ENCODE measurements at regions not wholly inside any gene's neighbourhood (a gene's known extent, or its start where the extent isn't known, plus 50 kb on each side); places are given as distances from the start of the nearest gene placed in this dataset.

DNA sequence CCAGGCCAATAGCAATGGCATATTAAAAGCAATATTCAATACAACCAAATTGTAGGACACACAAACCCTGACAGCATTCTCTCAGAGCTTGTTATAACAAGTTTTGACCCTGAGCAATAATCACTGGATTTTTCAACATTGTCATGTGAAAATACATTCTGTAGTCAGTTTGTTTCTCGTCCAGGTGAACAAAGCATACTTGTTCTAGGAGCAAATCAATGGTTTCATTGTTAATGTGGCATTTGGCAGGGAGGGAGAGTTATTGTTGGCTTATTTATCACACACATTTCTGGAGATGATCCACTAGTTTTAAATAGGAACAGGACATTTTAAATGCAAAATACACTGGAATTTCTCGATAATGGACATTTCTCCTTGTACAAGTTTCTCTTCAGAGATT is 69.9 kb upstream of the L3MBTL4 start:
- no peak for DNase-seq (ENCODE audit: extremely low spot score)
- TF ChIP-seq, protein P1, sequence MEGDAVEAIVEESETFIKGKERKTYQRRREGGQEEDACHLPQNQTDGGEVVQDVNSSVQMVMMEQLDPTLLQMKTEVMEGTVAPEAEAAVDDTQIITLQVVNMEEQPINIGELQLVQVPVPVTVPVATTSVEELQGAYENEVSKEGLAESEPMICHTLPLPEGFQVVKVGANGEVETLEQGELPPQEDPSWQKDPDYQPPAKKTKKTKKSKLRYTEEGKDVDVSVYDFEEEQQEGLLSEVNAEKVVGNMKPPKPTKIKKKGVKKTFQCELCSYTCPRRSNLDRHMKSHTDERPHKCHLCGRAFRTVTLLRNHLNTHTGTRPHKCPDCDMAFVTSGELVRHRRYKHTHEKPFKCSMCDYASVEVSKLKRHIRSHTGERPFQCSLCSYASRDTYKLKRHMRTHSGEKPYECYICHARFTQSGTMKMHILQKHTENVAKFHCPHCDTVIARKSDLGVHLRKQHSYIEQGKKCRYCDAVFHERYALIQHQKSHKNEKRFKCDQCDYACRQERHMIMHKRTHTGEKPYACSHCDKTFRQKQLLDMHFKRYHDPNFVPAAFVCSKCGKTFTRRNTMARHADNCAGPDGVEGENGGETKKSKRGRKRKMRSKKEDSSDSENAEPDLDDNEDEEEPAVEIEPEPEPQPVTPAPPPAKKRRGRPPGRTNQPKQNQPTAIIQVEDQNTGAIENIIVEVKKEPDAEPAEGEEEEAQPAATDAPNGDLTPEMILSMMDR (IDR thresholded peaks at IDR 0.05; ENCODE audit: control extremely low read depth, extremely low read depth, low read depth, missing control alignments), result no peak
- CTCF ChIA-PET, result no interaction called here
- POLR2A ChIA-PET, result no interaction called here

- ChIA-PET POLR2A (no interaction called here), CTCF (interaction anchor here (1.2 kb wide), 1 partner anchor 10 kb away, joined by 3 read pairs; no protein-coding TSS in a partner anchor)
- TF ChIP-seq, protein P1 (IDR thresholded peaks at IDR 0.05; ENCODE audit: control extremely low read depth, extremely low read depth, low read depth, missing control alignments), result no peak
- no peak for DNase-seq (ENCODE audit: extremely low spot score)
Observed at GRCh38 chr18:6486313-6486712, 71.6 kb upstream of the L3MBTL4 start.

DNA sequence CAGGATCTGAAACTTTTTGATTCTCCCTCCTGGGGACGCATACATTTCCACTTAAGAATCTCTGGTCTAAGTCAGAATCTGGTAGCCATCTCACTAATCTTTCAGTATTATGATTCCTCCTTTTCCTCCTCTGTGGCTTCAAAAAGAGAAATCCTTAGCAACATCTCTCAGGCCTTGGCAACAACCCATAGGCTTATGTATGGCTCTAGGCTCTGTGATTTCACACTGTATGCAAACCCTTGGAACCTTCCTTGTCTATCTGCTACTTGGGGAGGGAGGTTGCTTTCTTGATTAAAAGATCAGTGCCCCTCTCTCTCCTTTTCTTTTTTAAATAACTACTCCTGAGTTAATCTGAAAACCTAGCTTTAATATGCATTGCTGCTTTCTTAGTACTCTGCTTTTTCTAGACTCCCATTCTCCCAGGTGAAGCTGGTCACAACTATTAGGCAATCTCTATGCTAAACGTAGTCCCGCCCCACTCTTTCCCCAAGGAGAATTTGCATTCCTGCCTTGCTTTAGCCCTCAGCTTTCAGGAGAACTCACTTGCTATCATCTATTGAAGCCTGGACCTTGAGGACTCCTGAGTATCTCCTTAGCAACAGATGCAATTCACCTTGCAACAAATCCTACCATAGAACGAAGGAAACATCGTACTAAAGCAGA is 72.2 kb upstream of the L3MBTL4 start:
- POLR2A ChIA-PET, result no interaction called here
- TF ChIP-seq, protein P1 (IDR thresholded peaks at IDR 0.05; ENCODE audit: control extremely low read depth, extremely low read depth, low read depth, missing control alignments), result no peak
- DNase-seq (ENCODE audit: extremely low spot score), result no peak
- CTCF ChIA-PET, result interaction anchor here (1.2 kb wide), 1 partner anchor 11 kb away, joined by 3 read pairs; no protein-coding TSS in a partner anchor

- TF ChIP-seq, protein P1 (IDR thresholded peaks at IDR 0.05; ENCODE audit: control extremely low read depth, extremely low read depth, low read depth, missing control alignments), result no peak
- no peak for DNase-seq (ENCODE audit: extremely low spot score)
- ChIA-PET POLR2A (no interaction called here), CTCF (no interaction called here)
Observed at GRCh38 chr18:6487968-6488367, 73.3 kb upstream of the L3MBTL4 start.

- TF ChIP-seq, protein P1 (IDR thresholded peaks at IDR 0.05; ENCODE audit: control extremely low read depth, extremely low read depth, low read depth, missing control alignments), result no peak
- ChIA-PET POLR2A (no interaction called here), CTCF (no interaction called here)
- no peak for DNase-seq (ENCODE audit: extremely low spot score)
Observed at GRCh38 chr18:6488956-6489355, 74.2 kb upstream of the L3MBTL4 start.

DNA sequence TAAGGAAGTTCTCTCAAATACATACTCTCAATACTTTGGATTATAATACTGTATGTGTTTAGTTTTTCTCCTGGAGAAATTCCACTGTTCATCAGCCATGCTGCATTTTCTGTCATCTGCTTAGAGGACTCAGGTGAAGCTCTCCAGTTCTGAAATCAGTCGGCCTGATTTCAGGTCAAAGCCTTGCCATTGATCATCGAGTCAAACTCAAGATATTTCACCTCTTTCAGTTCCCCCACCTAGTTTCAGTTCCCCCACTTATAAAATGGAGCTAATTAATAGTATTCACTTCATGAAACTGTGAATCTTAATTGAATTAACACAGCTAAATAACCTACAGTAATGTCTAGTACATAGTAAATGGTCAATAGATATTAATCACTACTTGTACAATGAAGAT is 75.3 kb upstream of the L3MBTL4 start:
- TF ChIP-seq, protein P1 (IDR thresholded peaks at IDR 0.05; ENCODE audit: control extremely low read depth, extremely low read depth, low read depth, missing control alignments), result no peak
- POLR2A ChIA-PET, result no interaction called here

More for the DNA sequence above, 75.3 kb upstream of the L3MBTL4 start:
- DNase-seq (ENCODE audit: extremely low spot score), result no peak
- CTCF ChIA-PET, result interaction anchor here (0.8 kb wide), 1 partner anchor 8 kb away, joined by 3 read pairs; no protein-coding TSS in a partner anchor
